Adrenal gland (tissue), 9 donors: ENCODE measurements at regions not wholly inside any gene's neighbourhood (a gene's known extent, or its start where the extent isn't known, plus 50 kb on each side); places are given as distances from the start of the nearest gene placed in this dataset.

Source experiments
- DNase-seq, 7 donors: peaks; one replicate each; pipeline ENCODE4 v3.0.0-alpha.2; 2019 to 2020
- H3K27ac ChIP-seq, 5 donors: fragments of 200-600 bp; sonication (generic) in 4 of 5; 1 replicate in 3 of 5; 2 replicates in 2 of 5; pipeline versions ENCODE4 v1.5.1 to v1.8.0; 2016 to 2020; ENCODE audit warnings: mild to moderate bottlenecking in 1 of 5
- H3K27me3 ChIP-seq: fragments of 200-600 bp; 2 replicates; pipeline ENCODE4 v1.8.0; 2021
- H3K36me3 ChIP-seq, 2 donors: fragments of 200-600 bp; replicated peaks in 1 of 2; 1 replicate in 1 of 2; 2 replicates in 1 of 2; pipeline versions ENCODE4 v1.5.1 to v1.8.0; 2018 to 2022
- H3K4me1 ChIP-seq, 2 donors: fragments of 200-600 bp; replicated peaks in 1 of 2; 1 replicate in 1 of 2; 2 replicates in 1 of 2; pipeline versions ENCODE4 v1.5.1 to v1.8.0; 2018 to 2021
- H3K4me3 ChIP-seq, 4 donors: fragments of 200-600 bp; sonication (generic) in 3 of 4; one replicate each; pipeline ENCODE4 v1.5.1; 2016 to 2018
- H3K9me3 ChIP-seq, 3 donors: fragments of 200-600 bp; sonication (generic) in 1 of 3; replicated peaks in 1 of 3; 1 replicate in 2 of 3; 2 replicates in 1 of 3; pipeline versions ENCODE4 v1.5.1 to v1.8.0; 2016 to 2021
- POLR2A ChIP-seq, 2 donors: fragments of 450-650 bp; IDR thresholded peaks; one replicate each; pipeline ENCODE4 v1.6.1; 2017; ENCODE audit warnings: antibody characterized with exemption in 2 of 2, mild to moderate bottlenecking in 2 of 2, moderate library complexity in 1 of 2
- WGBS, 4 donors: extraction: QIAGEN DNeasy Blood & Tissue Kit in 2 of 4; methylation state at CpG; one replicate each; pipeline versions ENCODE4 v1.1.5 to v1.1.7; 2013 to 2017; 5-methylcytosine and 5-hydroxymethylcytosine counted together
- intact Hi-C, 2 donors: fragments of 100-400 bp; cut with DNase I; formaldehyde crosslinking; loops; one replicate each; pipeline versions ENCODE4 v1.14.1 to v1.15.0; 2022 to 2023
- TF ChIP-seq, protein P1 (sequence below), 6 experiments: fragments of 450-650 bp in 4 of 6; fragments of 200-600 bp in 2 of 6; sonication (generic) in 1 of 6; IDR thresholded peaks; 1 replicate in 5 of 6; 2 replicates in 1 of 6; pipeline versions ENCODE4 v1.5.1 to v1.8.0; 2016 to 2021; ENCODE audit warnings: antibody characterized with exemption in 6 of 6, mild to moderate bottlenecking in 2 of 6, moderate library complexity in 1 of 6
- donor health status: healthy with polysubstance abuse.
- donor health status: Bipolar disorder and iron deficiency.
- donor health status: DM: yes; HTN: yes; CAD: no.
- donor health status: DM: no; HTN: no; CAD: no.
- donor health status: DM: no; HTN: no; CAD: no.

DNA sequence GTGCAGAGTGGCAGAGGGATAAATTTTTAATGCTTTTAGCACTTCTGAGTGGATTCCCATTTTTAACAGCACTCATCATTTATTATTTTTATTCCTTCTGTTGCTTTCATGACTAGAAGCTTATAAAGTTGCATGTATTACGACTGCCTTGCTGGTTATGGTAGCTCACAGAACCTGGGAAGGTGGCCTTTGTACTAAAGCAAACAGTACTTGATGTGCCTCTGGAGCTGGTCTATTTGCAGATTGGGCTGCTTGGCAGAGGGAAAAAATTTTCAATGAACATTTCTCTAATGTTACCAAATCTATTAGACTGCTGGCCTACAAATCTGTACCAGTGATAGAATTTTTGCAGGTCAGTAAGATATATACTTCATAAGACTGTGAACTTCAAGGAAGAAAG, 274.5 kb upstream of the C9orf72 start:
- DNase-seq = no peak
- Histone ChIP-seq H3K36me3 (no peaks in the 10 kb centered on the region), H3K27me3 (peaks cover 3% of the 10 kb centered on the region), H3K4me3 (no peak overlapping the region), H3K4me1 (no peaks in the 10 kb centered on the region), H3K27ac (no peak overlapping the region), H3K9me3 (no peaks in the 10 kb centered on the region)
- intact Hi-C loops = no loop called here
- no peak for TF ChIP-seq POLR2A (IDR thresholded peaks at IDR 0.05)
- TF ChIP-seq, protein P1, sequence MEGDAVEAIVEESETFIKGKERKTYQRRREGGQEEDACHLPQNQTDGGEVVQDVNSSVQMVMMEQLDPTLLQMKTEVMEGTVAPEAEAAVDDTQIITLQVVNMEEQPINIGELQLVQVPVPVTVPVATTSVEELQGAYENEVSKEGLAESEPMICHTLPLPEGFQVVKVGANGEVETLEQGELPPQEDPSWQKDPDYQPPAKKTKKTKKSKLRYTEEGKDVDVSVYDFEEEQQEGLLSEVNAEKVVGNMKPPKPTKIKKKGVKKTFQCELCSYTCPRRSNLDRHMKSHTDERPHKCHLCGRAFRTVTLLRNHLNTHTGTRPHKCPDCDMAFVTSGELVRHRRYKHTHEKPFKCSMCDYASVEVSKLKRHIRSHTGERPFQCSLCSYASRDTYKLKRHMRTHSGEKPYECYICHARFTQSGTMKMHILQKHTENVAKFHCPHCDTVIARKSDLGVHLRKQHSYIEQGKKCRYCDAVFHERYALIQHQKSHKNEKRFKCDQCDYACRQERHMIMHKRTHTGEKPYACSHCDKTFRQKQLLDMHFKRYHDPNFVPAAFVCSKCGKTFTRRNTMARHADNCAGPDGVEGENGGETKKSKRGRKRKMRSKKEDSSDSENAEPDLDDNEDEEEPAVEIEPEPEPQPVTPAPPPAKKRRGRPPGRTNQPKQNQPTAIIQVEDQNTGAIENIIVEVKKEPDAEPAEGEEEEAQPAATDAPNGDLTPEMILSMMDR (IDR thresholded peaks at IDR 0.05) = no peak
- WGBS, 4 donors = 61 to 93% (median 76%) methylated on average over 1 of the region's 1 CpG

DNA sequence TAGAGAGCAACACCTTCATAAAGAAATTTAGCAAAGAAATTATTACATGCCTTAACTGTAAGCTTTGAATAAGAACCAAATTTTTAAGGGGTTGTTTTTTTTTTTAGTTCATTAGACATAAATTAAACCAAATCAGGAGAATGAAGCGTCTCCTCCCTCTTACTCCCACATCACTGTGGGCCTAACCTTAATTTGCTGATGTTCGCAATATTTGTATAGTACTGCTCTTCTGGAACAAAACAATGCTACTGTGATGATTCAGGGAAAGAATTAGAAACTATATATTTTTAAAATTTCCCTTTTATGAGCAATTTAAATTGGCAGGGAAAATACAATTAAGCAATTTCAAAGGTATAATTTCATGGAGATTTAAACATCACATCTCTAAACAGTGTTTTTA, 275.0 kb upstream of the C9orf72 start:
- intact Hi-C loops = no loop called here
- Histone ChIP-seq H3K27me3 (peaks cover 3% of the 10 kb centered on the region), H3K27ac (no peak overlapping the region), H3K4me1 (no peaks in the 10 kb centered on the region), H3K9me3 (no peaks in the 10 kb centered on the region), H3K36me3 (no peaks in the 10 kb centered on the region), H3K4me3 (no peak overlapping the region)
- no peak for TF ChIP-seq POLR2A (IDR thresholded peaks at IDR 0.05)
- TF ChIP-seq, protein P1 (IDR thresholded peaks at IDR 0.05) = no peak
- WGBS, 4 donors = 78 to 85% (median 79%) methylated on average over 2 of the region's 2 CpGs
- DNase-seq = no peak

DNA sequence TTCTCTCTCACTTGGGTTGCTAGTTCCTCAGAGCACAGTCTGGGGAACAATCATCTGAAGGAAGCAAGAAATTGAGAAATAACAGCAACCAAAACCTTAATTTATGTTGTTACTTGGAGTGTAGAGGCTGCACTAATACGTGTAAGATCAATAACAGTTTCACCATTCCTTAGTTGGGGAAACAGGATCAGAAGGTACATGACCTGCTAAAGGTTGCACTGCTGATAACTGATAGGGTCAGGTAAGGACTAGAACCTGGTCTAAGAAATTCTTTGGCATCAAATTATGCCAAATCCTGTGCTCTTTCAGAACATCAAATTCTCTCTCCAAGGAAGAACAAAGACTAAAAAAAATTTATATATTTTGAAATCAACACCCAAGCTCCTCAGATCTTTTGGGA, 278.6 kb upstream of the C9orf72 start:
- Histone ChIP-seq H3K36me3 (no peaks in the 10 kb centered on the region), H3K9me3 (no peaks in the 10 kb centered on the region), H3K4me3 (no peak overlapping the region), H3K27ac (no peak overlapping the region), H3K27me3 (peaks cover 3% of the 10 kb centered on the region), H3K4me1 (no peaks in the 10 kb centered on the region)
- intact Hi-C loops = no loop called here
- DNase-seq = no peak
- TF ChIP-seq, protein P1 (IDR thresholded peaks at IDR 0.05) = no peak
- no peak for TF ChIP-seq POLR2A (IDR thresholded peaks at IDR 0.05)
- WGBS, 4 donors = 37 to 63% (median 55%) methylated on average over 1 of the region's 1 CpG

DNA sequence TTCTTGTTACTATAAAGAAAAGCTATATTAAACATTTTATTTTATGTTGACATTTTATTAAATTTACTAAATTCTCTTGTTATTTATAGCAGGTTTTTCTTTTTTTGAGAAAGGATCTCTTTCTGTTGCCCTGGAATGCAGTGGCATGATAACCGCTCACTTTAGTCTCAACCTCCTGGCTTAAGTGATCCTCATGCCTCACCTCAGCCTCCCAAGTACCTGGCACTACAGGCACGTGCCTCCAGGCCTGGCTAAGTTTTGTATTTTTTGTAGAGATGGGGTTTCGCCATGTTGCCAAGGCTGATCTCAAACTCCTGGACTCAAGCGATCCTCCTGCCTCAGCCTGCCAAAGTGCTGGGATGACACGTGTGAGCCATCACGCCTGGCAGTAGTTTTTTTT, 280.2 kb upstream of the C9orf72 start:
- Histone ChIP-seq H3K4me3 (no peak overlapping the region), H3K36me3 (no peaks in the 10 kb centered on the region), H3K27me3 (peaks cover 3% of the 10 kb centered on the region), H3K4me1 (no peaks in the 10 kb centered on the region), H3K27ac (no peak overlapping the region), H3K9me3 (no peaks in the 10 kb centered on the region)
- DNase-seq = no peak
- TF ChIP-seq, protein P1 (IDR thresholded peaks at IDR 0.05) = no peak
- no peak for TF ChIP-seq POLR2A (IDR thresholded peaks at IDR 0.05)
- intact Hi-C loops = no loop called here
- WGBS, 4 donors = 75 to 82% (median 79%) methylated on average over 6 of the region's 6 CpGs
